GM21576 (cell line): ENCODE measurements at regions not wholly inside any gene's neighbourhood (a gene's known extent, or its start where the extent isn't known, plus 50 kb on each side); places are given as distances from the start of the nearest gene placed in this dataset.

Experiments
- ATAC-seq: cut with Tn5 transposase; IDR thresholded peaks from one replicate; pipeline ENCODE4 v1.9.1; 2021; ENCODE audit warnings: mild to moderate bottlenecking, moderate library complexity; ENCODE audit not compliant: unreplicated experiment

DNA sequence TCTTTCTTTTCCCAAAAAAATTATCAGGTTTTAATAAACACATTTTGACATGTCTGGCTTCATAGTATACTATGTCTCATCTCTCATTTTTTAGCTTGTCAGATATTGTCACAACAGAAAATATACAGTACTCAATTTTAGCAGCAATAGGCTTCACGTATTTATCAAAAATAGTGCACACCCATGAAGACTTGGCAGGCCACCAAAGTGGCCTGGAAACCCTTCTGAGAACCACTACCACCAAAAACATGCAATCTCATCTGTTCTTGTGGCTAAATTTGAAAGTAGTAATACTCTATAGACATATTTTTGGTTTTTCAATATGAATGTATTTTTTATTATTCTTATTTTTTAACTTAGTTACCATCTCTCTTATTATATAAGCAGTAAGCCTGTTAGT is 1094.5 kb upstream of the LRRN3 start:
- no peak for ATAC-seq

DNA sequence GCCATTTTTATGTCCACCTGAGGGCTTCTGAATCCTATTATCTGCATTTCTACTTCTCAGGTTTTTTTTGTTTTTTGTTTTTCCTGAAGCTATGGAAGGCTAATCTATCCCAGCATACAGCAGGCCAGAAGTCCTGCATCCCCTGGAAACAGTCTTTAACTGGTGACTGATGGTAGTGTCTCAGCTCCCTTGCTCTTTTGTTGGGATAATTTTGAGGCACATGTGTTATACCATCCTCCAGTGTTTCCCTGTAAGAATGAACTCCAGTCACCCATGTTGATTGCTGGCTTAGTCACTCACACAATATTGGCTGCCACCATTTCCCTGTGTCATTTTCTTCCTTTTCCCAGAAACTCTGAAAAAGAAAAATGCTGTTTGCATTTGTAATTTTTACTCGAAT is 1094.0 kb upstream of the LRRN3 start:
- ATAC-seq: no peak

DNA sequence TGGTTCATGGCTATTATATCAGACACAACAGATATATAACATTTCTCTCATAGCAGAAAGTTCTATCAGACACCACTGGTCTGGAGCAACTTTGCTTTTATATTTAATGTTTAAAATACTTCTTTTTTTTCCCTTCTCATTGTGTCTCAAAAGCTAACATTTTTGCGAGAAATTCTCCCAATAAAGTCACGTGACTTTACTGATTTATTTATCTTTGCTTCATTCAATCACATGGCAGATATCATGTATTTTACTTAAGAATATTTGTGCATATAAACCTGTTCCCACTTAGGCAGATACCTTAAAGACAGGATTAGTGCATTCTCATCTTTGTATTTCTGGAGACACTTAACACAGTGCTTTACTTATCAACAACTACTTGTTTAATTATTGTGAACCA is 1093.1 kb upstream of the LRRN3 start:
- ATAC-seq: no peak

DNA sequence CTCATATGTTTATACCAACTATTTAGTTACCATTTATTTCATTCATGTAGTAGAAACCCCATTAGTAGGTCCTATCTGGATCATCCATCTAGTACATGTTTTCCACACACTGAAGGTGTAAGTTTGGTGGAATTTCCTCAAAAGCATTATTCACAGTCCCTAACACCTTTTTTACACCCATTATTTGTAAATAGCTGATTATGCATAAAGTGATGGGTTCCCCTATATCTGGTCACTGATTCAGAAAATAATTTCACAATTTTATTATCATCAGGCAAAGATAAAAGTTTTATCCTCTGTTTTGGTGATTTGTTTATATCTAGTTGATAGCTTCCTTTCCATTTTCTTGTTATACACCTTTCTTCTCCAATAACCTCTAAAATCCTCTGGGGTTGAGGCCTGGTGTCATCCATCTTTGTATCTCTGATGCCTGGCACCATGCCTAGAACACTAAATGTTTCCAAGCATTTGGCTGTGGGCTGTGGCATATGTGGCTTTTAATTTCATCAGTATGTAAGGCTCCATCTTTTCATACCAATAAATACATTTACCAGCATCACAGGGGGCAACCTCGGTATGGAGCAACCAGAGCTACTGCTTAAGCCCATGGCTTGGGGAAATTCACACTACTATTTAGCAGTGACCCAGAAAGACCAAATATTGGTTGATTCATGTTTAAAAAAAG is 1089.5 kb upstream of the LRRN3 start:
- no peak for ATAC-seq

DNA sequence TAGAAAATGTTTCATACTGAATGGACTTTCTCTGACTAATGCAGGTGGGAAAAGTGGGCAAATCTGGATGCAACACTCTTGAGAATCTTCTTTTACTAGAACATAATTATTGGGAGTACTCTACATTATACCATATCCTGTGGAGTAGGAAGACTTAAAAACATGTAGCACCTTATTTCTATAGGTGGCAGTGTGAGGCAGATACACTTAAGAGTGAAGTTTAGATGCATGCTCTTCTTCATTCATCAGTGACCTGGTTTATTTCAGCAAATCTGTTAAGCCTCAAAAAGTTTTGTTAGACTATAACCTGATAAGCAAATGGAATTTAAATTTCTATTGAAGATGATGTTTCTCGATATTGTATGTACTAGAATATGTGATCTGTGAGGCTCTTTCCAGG is 1087.1 kb upstream of the LRRN3 start:
- no peak for ATAC-seq

DNA sequence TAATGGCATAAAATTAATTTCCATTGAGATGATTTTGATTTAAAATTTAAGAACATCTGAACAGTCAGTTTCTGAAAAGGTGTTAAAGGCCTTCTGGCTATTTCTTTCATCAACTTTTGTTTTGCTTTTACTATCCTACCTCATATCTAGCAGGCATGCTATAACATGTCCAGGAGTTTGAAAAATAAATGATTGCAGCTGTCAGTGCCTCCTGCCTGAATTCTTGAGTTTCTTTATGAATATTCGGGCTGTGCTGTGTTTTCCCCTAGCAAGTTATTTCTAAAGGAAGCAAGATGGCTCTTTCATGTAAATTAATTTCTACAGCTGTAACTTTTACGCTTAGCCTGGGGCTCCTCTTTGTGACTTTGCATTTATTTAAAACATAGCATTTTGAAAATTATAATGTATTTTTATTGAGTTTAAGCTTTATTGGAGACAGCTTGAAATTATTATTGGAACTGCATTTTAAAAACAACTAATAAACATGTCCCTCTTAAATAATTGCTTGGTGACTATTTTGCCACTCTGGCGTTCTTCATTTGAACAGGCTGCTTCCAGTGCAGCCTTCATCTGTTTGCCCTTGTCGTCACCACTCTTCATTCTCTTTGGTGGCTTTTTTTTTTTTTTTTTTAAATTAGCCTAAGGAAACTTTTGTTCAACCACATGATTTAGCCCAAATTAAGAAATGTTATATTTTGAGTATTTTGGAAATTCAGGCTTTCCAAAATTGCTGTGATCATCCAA is 1083.4 kb upstream of the LRRN3 start:
- no peak for ATAC-seq

DNA sequence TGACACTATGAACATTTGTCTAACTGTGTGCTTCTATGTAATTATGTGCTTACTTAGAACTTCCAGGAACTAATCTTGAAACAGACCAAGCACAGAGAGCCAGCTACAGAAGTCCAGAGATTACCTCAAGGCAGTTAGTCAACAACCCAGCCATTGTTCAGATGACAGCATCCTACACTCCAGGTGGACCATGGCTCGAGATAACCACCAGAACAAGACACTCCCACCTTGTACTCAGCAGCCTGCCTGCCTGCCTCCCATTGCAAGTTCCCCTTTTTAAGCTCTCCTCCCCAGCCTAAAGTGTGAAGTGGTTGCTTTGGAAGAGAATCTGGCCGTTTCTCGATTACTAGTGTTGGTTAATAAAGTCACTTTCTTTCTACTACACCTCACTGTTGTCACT is 1080.6 kb upstream of the LRRN3 start:
- no peak for ATAC-seq

DNA sequence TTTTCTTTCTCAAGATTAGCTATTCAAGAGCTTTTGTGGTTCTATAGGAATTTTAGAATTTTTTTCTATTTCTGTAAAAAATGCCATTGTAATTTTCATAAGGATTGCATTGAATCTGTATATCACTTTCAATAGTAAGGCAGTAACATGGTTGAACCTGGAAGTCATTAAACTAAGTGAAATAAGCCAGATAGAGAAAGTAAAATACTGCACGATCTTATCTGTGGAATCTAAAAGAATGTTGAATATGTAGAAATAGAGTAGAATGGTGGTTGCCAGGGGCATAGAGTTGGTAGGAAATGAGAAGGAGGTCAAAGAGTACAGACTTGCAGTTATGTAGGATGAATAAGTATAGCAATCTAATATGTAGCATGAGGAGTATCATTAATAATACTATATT is 1073.5 kb upstream of the LRRN3 start:
- no peak for ATAC-seq

DNA sequence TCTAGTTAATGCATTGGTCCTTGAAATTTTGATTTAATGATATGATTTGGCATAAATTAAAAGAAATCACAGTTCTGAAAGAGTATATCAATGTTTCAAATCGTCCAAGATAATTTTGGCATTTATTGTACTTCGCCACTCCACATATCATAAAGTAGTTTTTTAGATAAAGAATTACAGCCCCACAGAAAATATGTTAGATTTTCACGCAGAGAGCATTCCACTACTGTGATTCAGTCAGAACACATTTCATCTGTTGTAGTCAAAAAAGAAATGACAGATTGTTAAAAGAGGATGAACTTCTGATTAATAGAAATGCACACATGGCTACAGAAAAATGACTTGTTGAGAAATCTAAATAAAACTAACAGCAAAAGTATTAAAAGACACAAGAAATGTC is 1063.5 kb upstream of the LRRN3 start:
- ATAC-seq: no peak

DNA sequence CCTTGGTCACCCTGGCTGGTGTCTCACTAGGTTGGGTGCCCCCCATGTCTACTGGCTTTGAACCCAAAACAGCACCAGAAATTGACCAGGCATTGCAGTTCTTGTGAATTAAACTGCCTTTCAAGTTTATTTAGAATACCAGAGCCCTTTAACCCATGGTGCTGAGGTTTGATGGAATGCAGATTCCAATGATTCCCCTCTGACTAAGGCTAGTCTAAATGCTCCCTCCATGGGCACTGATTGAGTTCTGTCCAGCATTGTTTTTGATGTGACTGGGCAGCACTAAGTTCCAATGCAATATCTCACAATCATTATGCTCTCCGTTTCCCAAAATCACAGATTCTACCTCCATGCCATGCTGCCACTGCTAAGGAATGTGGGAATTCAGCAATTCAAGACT is 1047.4 kb upstream of the LRRN3 start:
- no peak for ATAC-seq

DNA sequence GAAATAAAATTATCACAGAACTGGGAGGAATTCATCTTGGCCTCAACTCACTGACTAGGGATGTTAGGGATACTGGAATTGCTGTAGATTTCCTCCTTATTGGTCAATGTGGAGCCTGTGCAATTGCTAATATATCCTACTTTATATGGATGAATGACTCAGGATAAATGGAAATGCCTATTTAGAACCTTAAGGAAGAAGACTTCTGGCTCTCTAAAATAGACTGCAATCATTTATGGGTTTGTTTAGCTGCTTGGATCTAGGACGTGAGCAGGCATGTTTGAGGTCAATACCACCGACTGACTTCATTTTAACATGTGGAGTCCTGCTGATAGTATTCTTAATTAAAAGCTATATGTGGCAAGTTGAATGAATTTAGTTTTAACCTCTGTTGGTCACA is 1040.1 kb upstream of the LRRN3 start:
- ATAC-seq: no peak

DNA sequence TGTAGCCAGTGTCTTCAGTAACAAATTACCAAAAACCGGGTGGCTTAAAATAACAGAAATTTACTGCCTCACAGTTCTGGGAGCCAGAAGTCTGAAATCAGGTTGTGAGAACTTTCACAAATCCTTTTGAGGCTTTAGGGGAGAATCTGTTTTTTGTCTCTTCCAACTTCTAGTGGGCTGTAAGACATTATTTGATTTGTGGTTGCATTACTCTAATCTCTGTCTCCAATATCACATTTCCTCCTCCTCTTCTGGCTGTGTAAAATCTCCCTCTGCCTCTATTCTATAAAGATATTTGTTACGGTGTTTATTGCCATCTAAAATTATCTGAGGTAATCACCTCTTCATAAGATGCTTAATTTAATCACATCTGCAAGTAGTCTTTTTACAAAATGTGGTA is 1039.6 kb upstream of the LRRN3 start:
- ATAC-seq: no peak

DNA sequence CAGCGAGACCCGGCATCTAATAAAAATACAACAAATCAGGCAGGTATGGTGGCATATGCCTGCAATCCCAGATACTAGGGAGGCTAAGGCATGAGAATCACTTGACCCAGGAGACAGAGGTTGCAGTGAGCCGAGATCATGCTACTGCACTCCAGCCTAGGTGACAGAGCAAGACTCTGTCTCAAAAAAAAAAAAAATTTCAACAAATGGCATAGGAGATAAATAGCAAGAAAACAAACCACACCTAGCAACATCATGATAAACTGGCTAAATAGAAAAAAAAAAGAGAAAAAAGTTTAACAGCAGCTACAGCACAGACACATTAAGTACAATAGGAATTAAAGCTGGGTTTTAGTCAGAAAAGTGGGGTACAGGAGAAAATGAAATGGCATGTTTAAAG is 1034.6 kb upstream of the LRRN3 start:
- no peak for ATAC-seq

DNA sequence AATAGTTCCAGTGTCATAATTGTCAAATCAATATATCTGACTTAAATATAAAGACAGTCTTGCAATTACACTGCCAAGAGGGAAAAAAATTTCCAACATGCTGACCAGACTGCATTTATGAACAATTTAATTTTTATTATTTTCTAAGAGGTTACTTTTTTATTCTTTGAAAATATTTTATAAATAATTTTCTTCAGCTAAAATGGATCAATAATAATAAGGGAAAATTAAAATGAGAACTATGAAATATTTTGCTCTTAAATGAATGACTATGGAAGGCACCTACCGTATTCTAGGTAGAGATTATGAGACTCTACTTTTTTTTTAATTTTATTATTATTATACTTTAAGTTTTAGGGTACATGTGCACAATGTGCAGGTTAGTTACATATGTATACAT is 1032.5 kb upstream of the LRRN3 start:
- no peak for ATAC-seq

DNA sequence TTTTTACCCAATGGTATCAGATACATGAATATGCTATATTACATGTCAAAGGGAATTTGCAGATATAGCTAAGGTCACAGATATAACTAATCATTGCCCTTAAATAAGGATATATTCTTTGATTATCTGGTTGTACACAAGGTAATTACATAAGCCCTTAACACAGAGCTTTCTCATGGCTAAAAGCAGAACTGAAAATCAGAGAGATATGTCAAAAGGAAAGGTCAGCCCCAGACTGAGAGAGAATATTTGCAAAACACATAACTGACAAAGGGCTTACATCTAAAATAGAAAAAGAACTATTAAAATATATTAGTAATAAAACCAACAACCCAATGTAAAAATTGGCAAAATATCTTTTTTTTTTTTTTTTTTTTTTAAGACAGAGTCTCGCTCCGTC is 1029.5 kb upstream of the LRRN3 start:
- ATAC-seq: no peak

DNA sequence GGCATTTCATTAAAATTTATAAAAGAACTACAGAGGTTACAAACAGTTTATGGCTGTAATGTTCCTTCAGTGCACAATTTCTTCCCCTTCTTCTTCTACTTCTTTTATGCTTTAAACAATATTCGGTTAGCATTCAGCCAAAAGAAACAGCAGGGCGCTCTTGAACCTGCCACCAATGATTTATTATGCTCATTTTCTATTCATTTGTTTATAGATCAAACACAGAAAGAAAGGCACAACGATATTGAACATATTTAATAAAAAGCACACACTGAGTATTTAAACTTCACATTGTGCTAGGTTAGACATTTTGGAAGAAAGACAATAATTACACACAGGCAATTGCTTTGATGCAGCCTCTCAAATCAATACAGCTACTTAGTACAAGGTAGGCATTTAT is 1025.8 kb upstream of the LRRN3 start:
- ATAC-seq: no peak

DNA sequence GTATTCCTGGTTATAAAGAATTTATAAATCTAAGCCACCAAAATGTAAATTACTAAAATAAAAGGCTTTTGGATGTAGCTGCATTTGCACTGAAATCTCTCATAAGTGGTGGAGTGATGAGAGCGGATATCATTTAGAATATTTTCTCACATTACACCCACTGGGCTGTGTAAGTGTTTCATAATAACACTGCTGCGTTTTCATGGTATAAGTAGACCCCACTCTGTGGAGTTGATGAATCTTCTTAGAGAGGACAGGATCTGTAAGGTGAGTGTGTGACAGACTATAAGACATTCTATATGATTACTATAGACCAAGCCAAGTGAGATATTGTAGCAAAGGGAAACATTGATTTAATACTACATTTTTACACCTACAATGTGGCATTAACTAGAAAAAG is 1024.1 kb upstream of the LRRN3 start:
- ATAC-seq: no peak

DNA sequence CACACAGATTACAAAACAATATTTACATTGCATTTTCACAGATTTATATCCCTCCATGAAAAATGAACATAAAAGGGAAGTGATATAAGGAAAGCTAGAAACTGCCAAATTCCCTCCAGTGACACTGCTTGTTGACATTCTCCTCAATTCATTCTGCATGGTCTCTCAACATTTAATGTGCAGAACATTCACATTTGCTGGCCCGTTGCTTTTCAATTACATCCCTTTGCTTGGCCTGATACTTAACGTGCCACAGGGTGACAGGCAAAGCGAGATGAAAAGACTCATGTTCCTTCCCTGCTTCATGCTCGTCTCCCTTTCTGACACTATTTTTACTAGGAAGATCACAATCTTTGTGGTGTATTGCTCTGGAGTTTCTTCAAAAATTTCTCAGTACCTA is 1019.7 kb upstream of the LRRN3 start:
- no peak for ATAC-seq

DNA sequence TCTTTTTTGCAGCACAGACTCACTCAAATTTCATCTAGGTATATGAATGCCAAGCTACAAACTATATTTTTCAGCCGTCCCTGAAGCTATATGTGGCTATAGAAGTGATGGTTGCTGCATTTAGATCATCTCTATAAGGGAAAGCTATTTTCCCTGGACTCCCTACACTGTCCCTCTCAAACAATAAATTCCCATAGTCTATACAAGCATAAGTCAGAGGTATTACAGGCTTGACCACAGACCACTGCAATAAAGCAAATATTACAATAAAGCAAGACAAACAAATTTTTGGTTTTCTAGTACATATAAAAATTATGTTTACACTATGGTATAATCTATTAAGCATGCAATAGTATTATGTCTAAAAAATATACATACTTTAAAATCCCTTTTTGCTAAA is 1015.5 kb upstream of the LRRN3 start:
- ATAC-seq: no peak

DNA sequence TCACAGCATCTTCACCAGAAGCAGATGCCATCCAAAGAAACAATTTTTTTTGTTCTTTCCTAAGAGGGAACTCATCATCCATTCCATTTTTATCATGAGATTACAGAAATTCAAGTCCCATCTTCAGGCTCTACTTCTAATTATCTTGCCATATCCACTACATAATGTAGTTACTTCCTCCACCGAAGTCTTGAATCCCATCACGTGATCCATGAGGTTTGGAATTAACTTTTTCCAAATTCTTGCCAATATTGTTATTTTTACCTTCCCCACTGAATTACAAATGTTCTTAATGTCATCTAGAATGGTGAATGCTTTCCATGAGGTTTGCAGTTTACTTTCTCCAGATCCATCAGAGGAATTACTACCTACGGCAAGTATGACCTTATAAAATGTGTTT is 1014.7 kb upstream of the LRRN3 start:
- ATAC-seq: no peak

DNA sequence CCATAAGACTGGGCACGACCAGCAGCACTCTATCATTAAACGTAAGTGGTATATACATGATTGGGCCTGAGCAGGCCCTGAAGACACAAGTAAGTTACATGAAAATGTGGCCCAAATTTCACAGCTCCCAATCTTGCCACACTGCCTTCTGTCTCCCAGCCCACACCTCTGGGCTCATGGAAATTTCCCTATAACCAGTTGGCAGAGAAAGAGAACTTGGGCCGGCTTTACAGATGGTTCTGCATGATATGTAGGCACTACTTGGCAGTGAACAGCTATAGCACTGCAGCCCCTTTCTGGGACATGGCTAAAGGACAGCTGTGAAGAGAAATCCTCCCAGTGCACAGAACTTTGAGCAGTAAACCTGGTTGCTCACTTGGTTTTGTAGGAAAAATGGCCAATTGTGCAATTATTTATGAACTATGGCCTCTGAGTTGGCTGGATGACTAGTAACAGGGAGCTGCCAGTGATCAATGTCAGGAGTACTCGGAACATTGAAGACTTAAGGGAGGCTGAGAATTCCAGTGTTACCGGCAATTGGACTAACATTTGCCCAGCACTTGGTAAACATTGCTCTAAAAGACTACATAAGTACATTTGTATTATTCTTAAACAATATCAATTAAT is 1006.6 kb upstream of the LRRN3 start:
- no peak for ATAC-seq

DNA sequence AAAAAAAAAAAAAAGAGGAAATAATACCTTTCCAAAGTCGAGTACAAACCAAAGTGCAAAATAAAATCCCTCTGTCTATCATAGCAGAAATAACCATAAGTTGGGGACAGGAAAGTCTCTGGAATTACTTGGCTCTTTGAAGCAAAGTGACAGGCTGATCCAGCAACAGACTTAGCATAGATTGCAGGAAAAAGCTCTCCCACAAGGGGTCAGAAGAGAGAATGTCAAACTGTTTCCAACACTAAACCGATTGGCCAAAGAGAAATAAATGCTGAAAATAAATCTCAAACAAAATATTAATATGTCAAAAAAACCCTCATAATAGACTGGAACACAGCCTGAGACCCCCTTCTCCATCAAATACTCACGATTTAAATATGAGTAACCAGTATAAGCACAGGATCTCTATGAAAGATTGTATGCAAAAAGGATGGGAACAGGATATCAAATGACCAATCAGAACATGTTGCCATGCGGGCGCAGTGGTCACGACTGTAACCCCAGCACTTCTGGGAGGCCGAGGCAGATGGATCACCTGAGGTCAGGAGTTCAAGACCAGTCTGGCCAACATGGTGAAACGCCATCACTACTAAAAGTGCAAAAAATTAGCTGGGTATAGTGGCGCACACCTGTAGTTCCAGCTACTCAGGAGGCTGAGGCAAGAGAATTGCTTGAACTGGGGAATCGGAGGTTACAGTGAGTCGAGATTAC is 1000.7 kb upstream of the LRRN3 start:
- no peak for ATAC-seq
